ENCODE measurements at regions not wholly inside any gene's neighbourhood (a gene's known extent, or its start where the extent isn't known, plus 50 kb on each side); places are given as distances from the start of the nearest gene placed in this dataset.

- Histone ChIP-seq H3K36me3 (ENCODE audit: control insufficient read depth in 1 of 2, insufficient read depth in 2 of 2, low read length in 2 of 2) (no peaks in the 10 kb centered on the region), H3K27me3 (ENCODE audit: low read depth, low read length) (no peaks in the 10 kb centered on the region), H3K4me1 (ENCODE audit: control insufficient read depth in 1 of 2, insufficient read depth in 2 of 2, low read length in 2 of 2) (no peaks in the 10 kb centered on the region), H3K9me3 (ENCODE audit: control insufficient read depth in 1 of 2, low read length in 2 of 2) (no peaks in the 10 kb centered on the region), H3K27ac (ENCODE audit: low read length) (no peak overlapping the region), H3K4me3 (ENCODE audit: low read depth in 1 of 2, low read length in 2 of 2) (no peak overlapping the region)
Measured at GRCh38 chr6:22010102-22010501, 286.7 kb downstream of the PRL start.

- Histone ChIP-seq H3K4me1 (ENCODE audit: control insufficient read depth in 1 of 2, insufficient read depth in 2 of 2, low read length in 2 of 2) (no peaks in the 10 kb centered on the region), H3K36me3 (ENCODE audit: control insufficient read depth in 1 of 2, insufficient read depth in 2 of 2, low read length in 2 of 2) (no peaks in the 10 kb centered on the region), H3K9me3 (ENCODE audit: control insufficient read depth in 1 of 2, low read length in 2 of 2) (no peaks in the 10 kb centered on the region), H3K4me3 (ENCODE audit: low read depth in 1 of 2, low read length in 2 of 2) (no peak overlapping the region), H3K27me3 (ENCODE audit: low read depth, low read length) (no peaks in the 10 kb centered on the region), H3K27ac (ENCODE audit: low read length) (no peak overlapping the region)
Measured at GRCh38 chr6:22015216-22015615, 281.6 kb downstream of the PRL start.

GRCh38 chr6:22015944-22016343 is 280.9 kb downstream of the PRL start:
- Histone ChIP-seq H3K27me3 (ENCODE audit: low read depth, low read length) (no peaks in the 10 kb centered on the region), H3K4me3 (ENCODE audit: low read depth in 1 of 2, low read length in 2 of 2) (no peak overlapping the region), H3K9me3 (ENCODE audit: control insufficient read depth in 1 of 2, low read length in 2 of 2) (no peaks in the 10 kb centered on the region), H3K27ac (ENCODE audit: low read length) (no peak overlapping the region), H3K36me3 (ENCODE audit: control insufficient read depth in 1 of 2, insufficient read depth in 2 of 2, low read length in 2 of 2) (no peaks in the 10 kb centered on the region), H3K4me1 (ENCODE audit: control insufficient read depth in 1 of 2, insufficient read depth in 2 of 2, low read length in 2 of 2) (no peaks in the 10 kb centered on the region)

- no peaks in the 10 kb centered on the region for H3K4me1 ChIP-seq (ENCODE audit: control insufficient read depth in 1 of 2, insufficient read depth in 2 of 2, low read length in 2 of 2)
- peaks cover 0 to 6% of the 10 kb centered on the region in 2 donors for H3K36me3 ChIP-seq (ENCODE audit: control insufficient read depth in 1 of 2, insufficient read depth in 2 of 2, low read length in 2 of 2)
- peaks cover 0 to 5% of the 10 kb centered on the region in 2 donors for H3K9me3 ChIP-seq (ENCODE audit: control insufficient read depth in 1 of 2, low read length in 2 of 2)
- no peak overlapping the region for H3K4me3 ChIP-seq (ENCODE audit: low read depth in 1 of 2, low read length in 2 of 2)
- no peak overlapping the region for H3K27ac ChIP-seq (ENCODE audit: low read length)
- H3K27me3 ChIP-seq (ENCODE audit: low read depth, low read length) = no peaks in the 10 kb centered on the region
Measured at GRCh38 chr6:22017272-22017671, 279.6 kb downstream of the PRL start.

GRCh38 chr6:22017766-22018165 is 279.1 kb downstream of the PRL start:
- Histone ChIP-seq H3K4me1 (ENCODE audit: control insufficient read depth in 1 of 2, insufficient read depth in 2 of 2, low read length in 2 of 2) (no peaks in the 10 kb centered on the region), H3K36me3 (ENCODE audit: control insufficient read depth in 1 of 2, insufficient read depth in 2 of 2, low read length in 2 of 2) (peaks cover 0 to 10% of the 10 kb centered on the region in 2 donors), H3K4me3 (ENCODE audit: low read depth in 1 of 2, low read length in 2 of 2) (no peak overlapping the region), H3K9me3 (ENCODE audit: control insufficient read depth in 1 of 2, low read length in 2 of 2) (peaks cover 0 to 8% of the 10 kb centered on the region in 2 donors), H3K27ac (ENCODE audit: low read length) (no peak overlapping the region), H3K27me3 (ENCODE audit: low read depth, low read length) (no peaks in the 10 kb centered on the region)

GRCh38 chr6:22019857-22020256 is 277.0 kb downstream of the PRL start:
- peaks cover 0 to 11% of the 10 kb centered on the region in 2 donors for H3K36me3 ChIP-seq (ENCODE audit: control insufficient read depth in 1 of 2, insufficient read depth in 2 of 2, low read length in 2 of 2)
- peaks cover 0 to 8% of the 10 kb centered on the region in 2 donors for H3K9me3 ChIP-seq (ENCODE audit: control insufficient read depth in 1 of 2, low read length in 2 of 2)
- H3K27me3 ChIP-seq (ENCODE audit: low read depth, low read length) = no peaks in the 10 kb centered on the region
- H3K27ac ChIP-seq (ENCODE audit: low read length) = no peak overlapping the region
- H3K4me1 ChIP-seq (ENCODE audit: control insufficient read depth in 1 of 2, insufficient read depth in 2 of 2, low read length in 2 of 2) = no peaks in the 10 kb centered on the region
- H3K4me3 ChIP-seq (ENCODE audit: low read depth in 1 of 2, low read length in 2 of 2) = no peak overlapping the region

- H3K36me3 ChIP-seq (ENCODE audit: control insufficient read depth in 1 of 2, insufficient read depth in 2 of 2, low read length in 2 of 2) = peaks cover 0 to 11% of the 10 kb centered on the region in 2 donors
- peaks cover 0 to 8% of the 10 kb centered on the region in 2 donors for H3K9me3 ChIP-seq (ENCODE audit: control insufficient read depth in 1 of 2, low read length in 2 of 2)
- H3K4me3 ChIP-seq (ENCODE audit: low read depth in 1 of 2, low read length in 2 of 2) = no peak overlapping the region
- no peaks in the 10 kb centered on the region for H3K27me3 ChIP-seq (ENCODE audit: low read depth, low read length)
- H3K27ac ChIP-seq (ENCODE audit: low read length) = no peak overlapping the region
- peaks cover 0 to 4% of the 10 kb centered on the region in 2 donors for H3K4me1 ChIP-seq (ENCODE audit: control insufficient read depth in 1 of 2, insufficient read depth in 2 of 2, low read length in 2 of 2)
Measured at GRCh38 chr6:22020299-22021003, 276.4 kb downstream of the PRL start.

GRCh38 chr6:22021966-22022365 is 274.9 kb downstream of the PRL start:
- peaks cover 0 to 11% of the 10 kb centered on the region in 2 donors for H3K36me3 ChIP-seq (ENCODE audit: control insufficient read depth in 1 of 2, insufficient read depth in 2 of 2, low read length in 2 of 2)
- no peak overlapping the region for H3K4me3 ChIP-seq (ENCODE audit: low read depth in 1 of 2, low read length in 2 of 2)
- peaks cover 0 to 8% of the 10 kb centered on the region in 2 donors for H3K9me3 ChIP-seq (ENCODE audit: control insufficient read depth in 1 of 2, low read length in 2 of 2)
- H3K27me3 ChIP-seq (ENCODE audit: low read depth, low read length) = no peaks in the 10 kb centered on the region
- no peak overlapping the region for H3K27ac ChIP-seq (ENCODE audit: low read length)
- H3K4me1 ChIP-seq (ENCODE audit: control insufficient read depth in 1 of 2, insufficient read depth in 2 of 2, low read length in 2 of 2) = peaks cover 0 to 10% of the 10 kb centered on the region in 2 donors

- Histone ChIP-seq H3K9me3 (ENCODE audit: control insufficient read depth in 1 of 2, low read length in 2 of 2) (peaks cover 0 to 8% of the 10 kb centered on the region in 2 donors), H3K4me1 (ENCODE audit: control insufficient read depth in 1 of 2, insufficient read depth in 2 of 2, low read length in 2 of 2) (peaks cover 0 to 15% of the 10 kb centered on the region in 2 donors), H3K4me3 (ENCODE audit: low read depth in 1 of 2, low read length in 2 of 2) (no peak overlapping the region), H3K27me3 (ENCODE audit: low read depth, low read length) (no peaks in the 10 kb centered on the region), H3K27ac (ENCODE audit: low read length) (no peak overlapping the region), H3K36me3 (ENCODE audit: control insufficient read depth in 1 of 2, insufficient read depth in 2 of 2, low read length in 2 of 2) (peaks cover 0 to 11% of the 10 kb centered on the region in 2 donors)
Measured at GRCh38 chr6:22023937-22024336, 272.9 kb downstream of the PRL start.

GRCh38 chr6:22024973-22025467 is 271.8 kb downstream of the PRL start:
- Histone ChIP-seq H3K9me3 (ENCODE audit: control insufficient read depth in 1 of 2, low read length in 2 of 2) (peaks cover 0 to 8% of the 10 kb centered on the region in 2 donors), H3K27me3 (ENCODE audit: low read depth, low read length) (no peaks in the 10 kb centered on the region), H3K36me3 (ENCODE audit: control insufficient read depth in 1 of 2, insufficient read depth in 2 of 2, low read length in 2 of 2) (peaks cover 0 to 11% of the 10 kb centered on the region in 2 donors), H3K4me3 (ENCODE audit: low read depth in 1 of 2, low read length in 2 of 2) (no peak overlapping the region), H3K4me1 (ENCODE audit: control insufficient read depth in 1 of 2, insufficient read depth in 2 of 2, low read length in 2 of 2) (peaks cover 0 to 20% of the 10 kb centered on the region in 2 donors), H3K27ac (ENCODE audit: low read length) (no peak overlapping the region)

GRCh38 chr6:22025468-22026163 is 271.2 kb downstream of the PRL start:
- Histone ChIP-seq H3K4me1 (ENCODE audit: control insufficient read depth in 1 of 2, insufficient read depth in 2 of 2, low read length in 2 of 2) (peaks cover 0 to 20% of the 10 kb centered on the region in 2 donors), H3K4me3 (ENCODE audit: low read depth in 1 of 2, low read length in 2 of 2) (no peak overlapping the region), H3K27ac (ENCODE audit: low read length) (peak overlapping the region; percentile 40), H3K27me3 (ENCODE audit: low read depth, low read length) (no peaks in the 10 kb centered on the region), H3K9me3 (ENCODE audit: control insufficient read depth in 1 of 2, low read length in 2 of 2) (peaks cover 0 to 8% of the 10 kb centered on the region in 2 donors), H3K36me3 (ENCODE audit: control insufficient read depth in 1 of 2, insufficient read depth in 2 of 2, low read length in 2 of 2) (peaks cover 0 to 11% of the 10 kb centered on the region in 2 donors)
